Activated naive CD4-positive, alpha-beta T cell treated with anti-CD3 and anti-CD28 coated beads for 36 hours (primary cell): ENCODE measurements at regions not wholly inside any gene's neighbourhood (a gene's known extent, or its start where the extent isn't known, plus 50 kb on each side); places are given as distances from the start of the nearest gene placed in this dataset.
"Not testable (repeated sequence)": the region's sequence is repeated elsewhere in the genome, so short reads cannot be mapped to it uniquely, and the experiment has no call there.

Experiments
- CTCF ChIA-PET: fragments of 350-600 bp; sonication (Branson Sonifier 250); formaldehyde crosslinking; loops from one replicate; lab custom pipeline; 2021; ENCODE audit warnings: antibody characterized with exemption; lab: Charles Lee
- DNase-seq: peaks from one replicate; pipeline ENCODE4 v3.0.0-alpha.2; 2020
- H3K27ac Mint-ChIP-seq: one replicate; pipeline ENCODE4 v1.8.0; 2021; ENCODE audit warnings: mild to moderate bottlenecking, mixed read lengths
- H3K27me3 Mint-ChIP-seq: one replicate; pipeline ENCODE4 v1.8.0; 2021; ENCODE audit warnings: low read depth, mixed read lengths
- H3K36me3 Mint-ChIP-seq: one replicate; pipeline ENCODE4 v1.8.0; 2021; ENCODE audit warnings: low read depth, mixed read lengths
- H3K4me1 Mint-ChIP-seq: one replicate; pipeline ENCODE4 v1.8.0; 2021; ENCODE audit warnings: low read depth, mixed read lengths
- H3K4me3 Mint-ChIP-seq: one replicate; pipeline ENCODE4 v1.8.0; 2021; ENCODE audit warnings: mild to moderate bottlenecking, moderate library complexity, mixed read lengths
- H3K9me3 Mint-ChIP-seq: one replicate; pipeline ENCODE4 v1.8.0; 2021; ENCODE audit warnings: mixed read lengths
- intact Hi-C: fragments of 100-400 bp; cut with micrococcal nuclease; formaldehyde crosslinking; loops from one replicate; pipeline ENCODE4 v1.15.1; 2023

- H3K4me3 Mint-ChIP-seq: no peak overlapping the region
- H3K9me3 Mint-ChIP-seq: peaks cover 3% of the 10 kb centered on the region
- no peaks in the 10 kb centered on the region for H3K4me1 Mint-ChIP-seq
- intact Hi-C loops: no loop called here
- no peaks in the 10 kb centered on the region for H3K36me3 Mint-ChIP-seq
- CTCF ChIA-PET: no interaction called here
- no peak for DNase-seq
- no peak overlapping the region for H3K27ac Mint-ChIP-seq
- no peaks in the 10 kb centered on the region for H3K27me3 Mint-ChIP-seq
These were observed 959.0 kb downstream of the C4orf33 start for GRCh38 chr4:130054908-130055307.

GRCh38 chr4:130056286-130056685 lies 960.3 kb downstream of the C4orf33 start:
- no peak for DNase-seq
- Mint-ChIP-seq H3K9me3 (peaks cover 3% of the 10 kb centered on the region), H3K27me3 (no peaks in the 10 kb centered on the region), H3K27ac (no peak overlapping the region), H3K4me1 (no peaks in the 10 kb centered on the region), H3K4me3 (no peak overlapping the region), H3K36me3 (no peaks in the 10 kb centered on the region)
- intact Hi-C loops: no loop called here
- CTCF ChIA-PET: no interaction called here

DNA sequence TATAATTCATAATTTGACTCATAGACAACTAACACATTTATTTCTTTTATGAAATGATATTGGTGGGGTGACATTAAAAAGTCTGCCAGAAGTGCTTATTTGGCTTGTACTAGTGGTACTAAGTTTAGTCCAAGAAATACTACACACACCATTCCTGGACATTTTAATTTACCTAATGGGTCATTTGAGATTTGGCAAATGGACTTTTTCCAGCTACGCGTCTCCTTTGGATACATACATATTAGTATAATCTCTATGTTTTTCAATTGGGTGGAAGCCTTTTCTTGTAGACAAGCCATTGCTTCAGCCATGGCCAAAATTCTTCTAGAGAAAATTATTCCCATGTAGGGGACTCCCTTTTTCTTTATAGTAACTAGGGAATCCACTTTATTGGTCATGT lies 968.5 kb downstream of the C4orf33 start:
- CTCF ChIA-PET: no interaction called here
- no peaks in the 10 kb centered on the region for H3K27me3 Mint-ChIP-seq
- intact Hi-C loops: no loop called here
- no peak for DNase-seq
- no peaks in the 10 kb centered on the region for H3K9me3 Mint-ChIP-seq
- H3K27ac Mint-ChIP-seq: no peak overlapping the region
- no peak overlapping the region for H3K4me3 Mint-ChIP-seq
- H3K4me1 Mint-ChIP-seq: no peaks in the 10 kb centered on the region
- no peaks in the 10 kb centered on the region for H3K36me3 Mint-ChIP-seq

DNA sequence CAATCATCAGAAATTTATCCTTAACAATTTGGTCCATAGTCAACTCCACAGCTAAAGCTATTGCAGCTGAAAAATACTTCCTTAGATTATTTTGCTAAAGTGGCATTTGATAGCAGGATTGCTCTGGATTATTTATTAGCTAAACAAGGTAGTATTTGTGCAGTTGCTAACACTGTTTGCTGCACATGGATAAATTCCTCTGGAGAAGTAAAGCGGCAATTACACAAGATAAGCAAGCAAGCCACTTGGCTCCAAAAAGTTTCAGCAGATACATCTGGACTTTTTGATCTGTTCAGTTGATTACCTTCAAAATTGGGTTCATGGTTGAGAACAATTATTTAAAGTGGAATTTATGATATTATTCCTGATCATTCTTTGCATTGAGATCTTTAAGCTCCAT lies 971.5 kb downstream of the C4orf33 start:
- H3K4me3 Mint-ChIP-seq: no peak overlapping the region
- no peaks in the 10 kb centered on the region for H3K9me3 Mint-ChIP-seq
- no peak overlapping the region for H3K27ac Mint-ChIP-seq
- H3K27me3 Mint-ChIP-seq: no peaks in the 10 kb centered on the region
- no peak for DNase-seq
- H3K36me3 Mint-ChIP-seq: no peaks in the 10 kb centered on the region
- CTCF ChIA-PET: no interaction called here
- intact Hi-C loops: no loop called here
- no peaks in the 10 kb centered on the region for H3K4me1 Mint-ChIP-seq

DNA sequence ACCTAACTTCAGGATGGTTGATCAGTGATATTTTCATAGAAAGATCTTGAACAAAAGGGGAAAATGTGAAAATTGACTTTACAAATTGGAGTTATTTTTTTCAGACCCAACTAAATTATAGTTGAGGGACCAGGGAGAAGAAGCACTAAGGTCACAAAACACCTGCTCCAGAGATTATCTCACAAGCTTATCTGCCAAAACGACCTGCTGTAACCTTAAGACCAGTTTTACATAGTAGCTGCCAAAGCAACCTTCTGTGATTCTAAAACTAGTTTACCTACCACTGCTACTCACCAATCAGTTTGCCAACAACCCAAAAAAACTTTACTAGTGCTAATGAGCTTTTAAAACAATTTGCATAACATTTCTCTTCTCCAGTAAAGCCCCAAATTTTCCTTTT lies 972.1 kb downstream of the C4orf33 start:
- DNase-seq: no peak
- CTCF ChIA-PET: no interaction called here

GRCh38 chr4:130071746-130072145 lies 975.8 kb downstream of the C4orf33 start:
- Mint-ChIP-seq H3K9me3 (no peaks in the 10 kb centered on the region), H3K27ac (no peak overlapping the region), H3K36me3 (no peaks in the 10 kb centered on the region), H3K4me3 (no peak overlapping the region), H3K27me3 (no peaks in the 10 kb centered on the region), H3K4me1 (no peaks in the 10 kb centered on the region)
- DNase-seq: no peak
- intact Hi-C loops: no loop called here
- CTCF ChIA-PET: no interaction called here

More for the DNA sequence above, 972.1 kb downstream of the C4orf33 start:
- Mint-ChIP-seq H3K27me3 (no peaks in the 10 kb centered on the region), H3K36me3 (no peaks in the 10 kb centered on the region), H3K9me3 (no peaks in the 10 kb centered on the region), H3K4me1 (no peaks in the 10 kb centered on the region), H3K4me3 (no peak overlapping the region), H3K27ac (no peak overlapping the region)
- intact Hi-C loops: no loop called here

- Mint-ChIP-seq H3K36me3 (no peaks in the 10 kb centered on the region), H3K27me3 (no peaks in the 10 kb centered on the region), H3K9me3 (no peaks in the 10 kb centered on the region), H3K4me1 (no peaks in the 10 kb centered on the region), H3K27ac (no peak overlapping the region), H3K4me3 (no peak overlapping the region)
- intact Hi-C loops: no loop called here
- no peak for DNase-seq
- CTCF ChIA-PET: no interaction called here
These were observed 977.3 kb downstream of the C4orf33 start for GRCh38 chr4:130073145-130073790.

GRCh38 chr4:130074096-130074495 lies 978.1 kb downstream of the C4orf33 start:
- no peak overlapping the region for H3K4me3 Mint-ChIP-seq
- no peaks in the 10 kb centered on the region for H3K36me3 Mint-ChIP-seq
- no peaks in the 10 kb centered on the region for H3K27me3 Mint-ChIP-seq
- no peaks in the 10 kb centered on the region for H3K4me1 Mint-ChIP-seq
- CTCF ChIA-PET: no interaction called here
- H3K9me3 Mint-ChIP-seq: no peaks in the 10 kb centered on the region
- no peak overlapping the region for H3K27ac Mint-ChIP-seq
- intact Hi-C loops: no loop called here
- DNase-seq: no peak

DNA sequence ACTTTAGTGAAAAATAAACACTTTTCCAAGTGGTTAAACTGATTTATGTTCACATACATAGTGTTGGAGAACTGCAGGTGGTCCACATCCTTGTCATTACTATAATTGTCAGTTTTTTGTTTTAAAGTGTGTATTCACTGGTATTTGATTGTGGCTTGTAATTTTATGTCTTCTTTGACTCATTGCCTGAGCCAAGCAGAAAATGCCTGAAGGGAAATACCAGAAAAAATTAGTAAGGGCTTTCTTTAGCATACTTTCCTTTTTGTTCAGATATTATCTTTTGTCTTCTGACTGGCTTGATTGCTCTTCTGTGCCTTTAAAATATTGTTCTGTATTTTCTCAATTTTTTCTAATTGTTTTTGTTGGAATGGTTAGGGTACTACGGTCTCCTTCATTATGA lies 981.3 kb downstream of the C4orf33 start:
- Mint-ChIP-seq H3K36me3 (no peaks in the 10 kb centered on the region), H3K4me1 (no peaks in the 10 kb centered on the region), H3K27me3 (no peaks in the 10 kb centered on the region), H3K9me3 (no peaks in the 10 kb centered on the region), H3K27ac (no peak overlapping the region), H3K4me3 (no peak overlapping the region)
- CTCF ChIA-PET: no interaction called here
- no peak for DNase-seq
- intact Hi-C loops: no loop called here

DNA sequence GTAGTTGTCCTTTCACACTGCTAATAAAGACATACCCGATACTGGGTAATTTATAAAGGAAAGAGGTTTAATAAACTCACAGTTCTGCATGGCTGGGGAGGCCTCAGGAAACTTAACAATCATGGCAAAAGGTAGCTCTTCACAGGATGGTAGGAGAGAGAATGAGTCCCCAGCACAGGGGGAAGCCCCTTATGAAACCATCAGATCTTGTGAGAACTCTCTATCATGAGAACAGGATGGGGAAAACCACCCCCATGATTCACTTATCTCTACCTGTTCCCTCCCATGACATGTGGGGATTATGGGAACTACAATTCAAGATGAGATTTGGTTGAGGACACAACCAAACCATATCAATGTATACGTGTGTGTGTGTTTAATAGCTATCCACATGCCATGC lies 983.1 kb downstream of the C4orf33 start:
- H3K4me3 Mint-ChIP-seq, DNase-seq, CTCF ChIA-PET, H3K27ac Mint-ChIP-seq, H3K4me1 Mint-ChIP-seq, intact Hi-C loops, H3K27me3 Mint-ChIP-seq, H3K36me3 Mint-ChIP-seq, H3K9me3 Mint-ChIP-seq: not testable (repeated sequence)

- Mint-ChIP-seq H3K27me3 (no peaks in the 10 kb centered on the region), H3K36me3 (no peaks in the 10 kb centered on the region), H3K4me1 (no peaks in the 10 kb centered on the region), H3K9me3 (no peaks in the 10 kb centered on the region), H3K4me3 (no peak overlapping the region), H3K27ac (no peak overlapping the region)
- intact Hi-C loops: no loop called here
- DNase-seq: no peak
- CTCF ChIA-PET: no interaction called here
These were observed 985.0 kb downstream of the C4orf33 start for GRCh38 chr4:130080872-130081451.

DNA sequence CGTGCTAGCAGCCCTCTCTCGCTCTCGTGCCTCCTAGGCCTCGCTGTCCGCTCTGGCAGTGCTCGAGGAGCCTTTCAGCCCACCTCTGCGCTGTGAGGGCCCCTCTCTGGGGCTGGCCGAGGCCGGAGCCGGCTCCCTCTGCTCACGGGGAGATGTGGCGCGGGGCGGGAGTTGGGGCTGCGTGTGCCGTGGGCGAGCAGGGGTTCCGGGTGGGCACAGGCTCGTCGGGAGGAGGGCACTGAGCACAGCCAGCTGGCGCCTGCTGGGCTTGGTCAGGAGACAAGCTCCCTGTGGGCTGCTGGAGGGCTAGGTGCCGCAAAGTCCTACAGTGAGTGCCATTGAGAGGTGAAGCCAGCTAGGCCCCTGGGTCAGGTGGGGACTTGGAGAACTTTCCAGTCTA lies 994.5 kb downstream of the C4orf33 start:
- DNase-seq: no peak
- Mint-ChIP-seq H3K4me3 (no peak overlapping the region), H3K36me3 (no peaks in the 10 kb centered on the region), H3K9me3 (no peaks in the 10 kb centered on the region), H3K27ac (no peak overlapping the region), H3K27me3 (no peaks in the 10 kb centered on the region), H3K4me1 (no peaks in the 10 kb centered on the region)
- intact Hi-C loops: no loop called here
- CTCF ChIA-PET: no interaction called here

DNA sequence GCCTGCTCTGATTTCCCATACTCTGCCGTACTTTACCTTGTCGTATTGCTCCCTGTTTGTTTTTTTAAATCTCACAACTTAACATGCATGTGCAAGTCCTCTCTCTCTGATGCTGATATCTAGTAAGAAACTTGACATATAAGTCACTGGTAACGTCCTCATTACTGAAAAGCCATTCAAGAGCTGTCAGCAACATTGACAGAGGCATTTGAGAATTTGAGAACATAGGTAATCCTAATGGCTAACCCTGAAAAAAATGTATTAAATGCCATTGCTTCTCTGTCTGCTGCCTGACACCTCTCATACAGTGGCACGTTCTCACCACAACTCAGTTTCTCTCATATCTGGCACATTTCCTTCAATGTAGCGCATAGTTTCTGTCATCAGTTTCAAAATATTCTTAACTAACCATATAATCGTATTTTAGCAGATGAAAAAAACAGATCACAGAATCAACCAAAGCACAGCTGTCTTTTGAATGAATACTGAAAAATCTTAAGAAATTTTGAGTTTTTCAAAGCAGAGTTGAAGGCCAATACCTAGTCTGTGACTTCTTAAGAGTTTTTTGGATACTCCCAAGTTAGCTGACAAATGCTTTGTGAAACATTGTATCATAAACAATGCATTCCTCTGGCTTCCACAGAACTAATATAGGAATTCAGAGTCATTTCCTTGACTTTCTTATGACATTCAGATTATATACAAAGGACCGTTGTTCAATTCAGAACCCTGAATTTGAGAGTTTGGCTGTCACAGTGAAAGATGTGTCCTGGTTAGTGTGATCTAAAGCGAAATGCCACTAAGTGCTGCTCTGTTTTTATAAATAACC lies 996.4 kb downstream of the C4orf33 start:
- CTCF ChIA-PET: no interaction called here
- DNase-seq: no peak
- Mint-ChIP-seq H3K36me3 (no peaks in the 10 kb centered on the region), H3K4me3 (no peak overlapping the region), H3K27ac (no peak overlapping the region), H3K4me1 (no peaks in the 10 kb centered on the region), H3K27me3 (no peaks in the 10 kb centered on the region), H3K9me3 (no peaks in the 10 kb centered on the region)
- intact Hi-C loops: no loop called here
